ACC112 (cell line): ENCODE measurements at regions not wholly inside any gene's neighbourhood (a gene's known extent, or its start where the extent isn't known, plus 50 kb on each side); places are given as distances from the start of the nearest gene placed in this dataset.

Source experiments
- H2AFZ ChIP-seq: fragments of 200-600 bp; sonication (generic); one replicate; pipeline ENCODE4 v1.6.0; 2017; ENCODE audit warnings: antibody characterized with exemption, low read length; ENCODE audit not compliant: unreplicated experiment
- H3K27ac ChIP-seq: fragments of 200-600 bp; sonication (generic); 2 replicates; pipeline ENCODE4 v1.5.1; 2014; ENCODE audit warnings: low read depth, mild to moderate bottlenecking, antibody characterized with exemption, low read length, moderate library complexity
- H3K27me3 ChIP-seq: fragments of 200-600 bp; sonication (generic); 2 replicates; pipeline ENCODE4 v1.6.1; 2014; ENCODE audit warnings: mild to moderate bottlenecking, antibody characterized with exemption, low read length, moderate library complexity, mixed read lengths; ENCODE audit not compliant: insufficient read depth
- H3K36me3 ChIP-seq: fragments of 200-600 bp; sonication (generic); 2 replicates; pipeline ENCODE4 v1.6.1; 2016; ENCODE audit warnings: mild to moderate bottlenecking, antibody characterized with exemption, low read length, moderate library complexity, mixed read lengths; ENCODE audit not compliant: insufficient read depth
- H3K4me1 ChIP-seq: fragments of 200-600 bp; sonication (generic); one replicate; pipeline ENCODE4 v1.6.1; 2016; ENCODE audit warnings: low read length, mixed read lengths; ENCODE audit not compliant: insufficient read depth, unreplicated experiment, control insufficient read depth
- H3K4me3 ChIP-seq: fragments of 200-600 bp; sonication (generic); 2 replicates; pipeline ENCODE4 v1.5.1; 2014; ENCODE audit warnings: mild to moderate bottlenecking, low read depth, low read length
- H3K79me2 ChIP-seq: fragments of 200-600 bp; sonication (generic); one replicate; pipeline ENCODE4 v1.6.0; 2016; ENCODE audit warnings: low read length; ENCODE audit not compliant: control insufficient read depth, unreplicated experiment, insufficient read depth

DNA sequence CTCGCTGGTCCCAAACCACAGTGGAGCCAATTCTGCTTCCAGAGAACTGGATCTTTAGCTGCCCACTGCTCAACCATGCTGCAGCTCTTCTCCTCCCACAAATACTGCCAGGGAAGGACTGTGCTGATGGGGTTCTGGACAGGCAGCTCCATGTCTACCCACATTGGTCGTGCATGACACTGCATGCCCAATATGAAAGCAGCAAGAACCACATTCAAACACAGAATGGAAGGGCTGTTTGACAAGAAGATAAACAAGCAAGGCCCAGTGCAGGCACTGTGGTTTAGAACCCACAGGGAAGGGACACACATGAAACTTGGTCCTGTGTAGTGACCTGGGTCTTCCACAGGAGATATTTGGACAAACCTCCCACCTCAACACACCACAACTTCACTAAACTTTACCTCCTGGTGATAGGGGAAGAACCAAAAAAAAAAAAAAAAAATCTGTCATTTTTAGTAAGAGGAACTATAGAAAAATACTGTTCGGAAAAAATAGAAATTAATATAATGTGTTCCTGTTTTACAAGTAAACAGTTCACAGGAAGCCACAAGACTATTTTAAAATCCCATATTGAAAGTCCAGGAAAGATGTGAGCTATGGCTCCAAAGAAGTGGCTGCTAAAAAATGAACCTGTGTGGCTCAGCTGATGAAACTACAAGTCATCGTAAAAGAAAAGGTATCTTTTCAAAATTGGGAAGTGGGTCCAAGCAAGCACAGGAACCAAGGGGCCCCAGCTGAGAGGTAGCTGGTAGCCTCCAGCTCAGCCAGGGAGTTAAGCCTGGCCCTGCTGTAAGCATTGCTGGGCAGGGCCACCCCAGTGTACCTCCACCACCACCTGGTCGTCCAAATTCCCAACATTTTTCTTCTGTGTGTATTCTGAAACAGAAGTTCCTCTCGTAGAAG lies 77.7 kb upstream of the ACAN start:
- H2AFZ ChIP-seq, result no peak overlapping the region
- no peak overlapping the region for H3K27ac ChIP-seq

DNA sequence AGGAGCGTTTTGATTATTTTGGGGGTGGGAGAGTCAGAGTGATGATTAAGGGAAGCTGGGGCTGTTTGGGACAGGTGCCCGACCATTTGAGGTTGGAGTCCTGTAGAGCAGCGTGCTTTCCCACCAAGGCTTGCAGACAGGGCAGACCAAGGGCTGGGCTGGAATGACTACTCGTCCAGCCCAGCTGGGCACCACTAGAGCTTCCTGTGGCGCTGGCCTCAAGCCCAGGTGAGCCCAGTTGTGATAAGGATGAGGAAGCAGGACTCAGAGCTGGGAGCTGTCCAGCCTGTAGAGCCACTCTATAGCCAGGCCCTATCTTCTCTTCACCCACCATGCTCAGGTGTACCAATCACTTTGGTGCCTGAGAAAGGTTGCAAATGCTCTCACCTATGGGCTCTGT lies 75.8 kb upstream of the ACAN start:
- Histone ChIP-seq H3K4me1 (no peaks in the 10 kb centered on the region), H2AFZ (no peak overlapping the region), H3K4me3 (no peak overlapping the region), H3K27me3 (peaks cover 47% of the 10 kb centered on the region), H3K36me3 (no peaks in the 10 kb centered on the region), H3K79me2 (no peaks in the 10 kb centered on the region), H3K27ac (no peak overlapping the region)

More for the DNA sequence above, 77.7 kb upstream of the ACAN start:
- peaks cover 60% of the 10 kb centered on the region for H3K27me3 ChIP-seq
- no peaks in the 10 kb centered on the region for H3K79me2 ChIP-seq
- H3K4me3 ChIP-seq, result no peak overlapping the region
- H3K36me3 ChIP-seq, result no peaks in the 10 kb centered on the region
- H3K4me1 ChIP-seq, result no peaks in the 10 kb centered on the region

DNA sequence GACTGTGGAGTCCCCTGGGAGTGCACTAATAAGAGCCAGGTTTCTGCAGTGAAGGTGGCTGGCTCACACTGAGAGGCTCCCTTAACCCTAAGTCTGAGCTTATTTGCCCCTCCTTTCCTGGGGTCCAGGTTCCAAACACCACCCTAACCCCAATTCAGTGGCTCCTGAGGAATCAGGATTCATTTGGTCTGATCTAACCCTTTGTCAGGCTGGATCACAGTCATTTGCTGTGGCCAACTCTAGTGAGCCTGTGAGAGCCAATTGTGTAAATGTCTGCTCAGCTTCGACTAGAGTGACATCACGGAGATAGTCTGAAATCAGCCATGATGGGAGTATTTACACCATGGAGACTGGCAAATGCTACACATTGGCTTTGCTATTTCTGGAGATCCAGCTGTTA lies 73.7 kb upstream of the ACAN start:
- Histone ChIP-seq H2AFZ (no peak overlapping the region), H3K4me3 (no peak overlapping the region), H3K27me3 (peaks cover 36% of the 10 kb centered on the region), H3K79me2 (no peaks in the 10 kb centered on the region), H3K36me3 (no peaks in the 10 kb centered on the region), H3K27ac (no peak overlapping the region), H3K4me1 (no peaks in the 10 kb centered on the region)

DNA sequence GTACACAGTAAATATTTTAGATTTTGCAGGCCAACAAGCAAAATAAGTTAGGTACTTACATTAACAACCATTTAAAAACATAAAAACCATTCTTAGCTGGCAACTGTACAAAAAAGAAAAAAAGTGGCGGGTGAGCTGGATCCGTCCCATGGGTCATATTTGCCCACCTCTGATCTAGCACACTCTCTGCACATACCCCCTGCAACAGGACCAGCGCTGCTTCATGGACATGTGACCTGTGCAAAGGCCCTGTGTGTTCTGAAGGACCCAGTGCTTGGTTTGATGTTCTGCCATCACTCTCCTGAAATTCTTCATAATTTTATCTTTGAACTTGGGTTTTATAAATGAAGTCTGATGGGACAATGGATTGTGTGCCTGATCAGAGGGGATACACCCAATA lies 72.5 kb upstream of the ACAN start:
- Histone ChIP-seq H3K4me1 (no peaks in the 10 kb centered on the region), H3K27me3 (peaks cover 29% of the 10 kb centered on the region), H2AFZ (no peak overlapping the region), H3K4me3 (no peak overlapping the region), H3K27ac (no peak overlapping the region), H3K79me2 (no peaks in the 10 kb centered on the region), H3K36me3 (no peaks in the 10 kb centered on the region)

DNA sequence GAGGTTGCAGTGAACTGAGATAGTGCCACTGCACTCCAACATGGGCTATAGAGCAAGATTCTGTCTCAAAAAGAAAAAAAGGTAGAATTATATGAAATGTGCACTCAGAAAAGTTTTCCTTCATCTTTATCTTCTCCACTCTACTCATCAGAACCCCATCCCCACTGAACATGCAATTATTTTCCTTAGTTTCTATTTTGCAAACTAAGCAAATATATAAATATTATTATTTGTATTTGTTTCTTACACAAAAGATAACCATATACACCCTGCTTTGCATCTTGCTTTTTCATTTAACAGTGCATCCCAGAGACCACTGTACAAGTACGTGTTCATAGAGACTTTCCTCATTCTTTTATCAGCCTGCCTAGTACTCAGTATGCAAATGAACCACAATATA lies 68.0 kb upstream of the ACAN start:
- H3K27me3 ChIP-seq, result peaks cover 33% of the 10 kb centered on the region
- H3K4me3 ChIP-seq, result no peak overlapping the region
- no peaks in the 10 kb centered on the region for H3K36me3 ChIP-seq
- peaks cover 10% of the 10 kb centered on the region for H3K4me1 ChIP-seq
- H3K79me2 ChIP-seq, result no peaks in the 10 kb centered on the region
- no peak overlapping the region for H2AFZ ChIP-seq
- H3K27ac ChIP-seq, result no peak overlapping the region

DNA sequence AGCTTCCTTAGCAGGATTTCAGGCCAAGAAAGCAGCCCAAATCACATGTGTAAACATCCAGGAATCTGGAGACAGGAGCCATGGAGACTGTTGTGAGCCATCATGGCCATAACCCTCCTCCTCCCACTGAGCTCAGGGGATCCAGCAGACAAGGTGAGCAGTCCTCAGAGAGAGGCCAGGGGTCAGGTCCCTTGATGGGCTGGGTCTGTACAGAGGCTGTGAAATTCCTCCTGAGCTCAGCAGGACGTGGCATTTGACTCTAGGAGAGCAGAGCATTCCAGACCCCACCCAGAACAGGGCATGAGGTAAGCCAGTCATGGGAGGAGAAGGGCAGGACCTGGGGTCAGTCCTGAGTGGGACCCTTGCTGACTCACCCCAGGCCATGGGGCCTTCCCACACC lies 67.0 kb upstream of the ACAN start:
- no peaks in the 10 kb centered on the region for H3K79me2 ChIP-seq
- no peak overlapping the region for H2AFZ ChIP-seq
- no peak overlapping the region for H3K27ac ChIP-seq
- no peaks in the 10 kb centered on the region for H3K36me3 ChIP-seq
- peaks cover 43% of the 10 kb centered on the region for H3K27me3 ChIP-seq
- peaks cover 10% of the 10 kb centered on the region for H3K4me1 ChIP-seq
- H3K4me3 ChIP-seq, result no peak overlapping the region

DNA sequence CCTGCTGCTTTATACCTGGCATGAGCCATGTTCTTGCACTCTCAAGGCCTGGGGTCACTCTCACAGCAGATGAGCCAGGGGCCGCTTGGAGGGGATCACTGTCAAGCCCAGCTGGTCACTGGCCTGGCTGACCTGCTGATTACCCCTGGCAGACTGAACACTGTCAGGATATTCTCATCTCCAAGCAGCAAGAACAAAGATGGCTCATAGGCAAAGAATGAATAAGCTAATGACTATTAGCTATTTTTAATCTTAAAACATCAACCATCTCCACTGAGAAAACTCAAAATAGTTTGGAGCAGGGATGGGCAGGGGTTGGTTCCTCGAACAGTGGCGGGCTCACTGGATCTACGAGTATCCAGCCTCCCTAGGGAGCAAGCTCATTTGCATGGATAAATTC lies 64.4 kb upstream of the ACAN start:
- peaks cover 66% of the 10 kb centered on the region for H3K27me3 ChIP-seq
- no peak overlapping the region for H3K4me3 ChIP-seq
- H3K36me3 ChIP-seq, result no peaks in the 10 kb centered on the region
- H2AFZ ChIP-seq, result no peak overlapping the region
- H3K27ac ChIP-seq, result no peak overlapping the region
- H3K79me2 ChIP-seq, result no peaks in the 10 kb centered on the region
- H3K4me1 ChIP-seq, result peaks cover 10% of the 10 kb centered on the region

DNA sequence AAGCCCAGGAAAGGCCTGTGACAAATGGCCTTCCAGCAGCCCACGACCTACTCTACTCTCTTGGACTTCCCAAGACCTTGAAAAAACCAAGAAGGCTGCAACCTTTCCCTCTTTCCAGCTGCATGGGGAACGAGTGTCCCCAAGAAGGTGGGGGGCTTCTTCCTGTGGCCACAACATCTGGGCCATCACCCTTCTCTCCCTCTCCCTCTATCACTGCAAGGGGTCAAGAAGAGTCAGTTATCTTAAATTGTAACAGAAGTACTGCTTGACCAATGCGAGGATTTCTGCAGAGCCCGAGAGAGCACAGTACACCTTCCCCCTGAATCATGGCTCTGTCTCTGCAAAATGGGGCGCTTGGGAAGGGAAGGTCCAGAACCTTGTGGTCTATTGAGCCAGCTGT lies 63.7 kb upstream of the ACAN start:
- Histone ChIP-seq H3K4me1 (peaks cover 17% of the 10 kb centered on the region), H3K27me3 (peaks cover 71% of the 10 kb centered on the region)

DNA sequence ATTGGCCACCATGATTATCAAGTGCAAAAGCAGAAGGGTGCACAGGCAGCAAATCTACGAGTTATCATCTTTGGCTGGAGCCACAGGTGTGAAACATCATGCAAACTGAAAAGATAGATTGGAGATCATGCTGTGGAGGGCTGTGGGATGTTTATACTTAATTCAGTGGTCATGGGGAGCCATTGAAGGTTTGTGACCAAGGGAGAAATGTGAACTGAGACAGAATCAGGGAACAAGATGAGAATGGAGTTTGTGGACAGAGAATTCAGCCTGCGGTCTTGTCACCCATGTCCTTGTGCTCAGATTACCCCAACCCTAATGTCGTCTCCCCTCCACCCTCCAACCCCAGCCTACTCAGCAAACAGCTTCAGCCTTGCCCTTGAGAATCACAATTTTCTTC lies 62.9 kb upstream of the ACAN start:
- H3K27me3 ChIP-seq, result peaks cover 70% of the 10 kb centered on the region
- H3K36me3 ChIP-seq, result no peaks in the 10 kb centered on the region
- H3K4me1 ChIP-seq, result peaks cover 26% of the 10 kb centered on the region
- H2AFZ ChIP-seq, result no peak overlapping the region
- H3K27ac ChIP-seq, result no peak overlapping the region
- H3K4me3 ChIP-seq, result no peak overlapping the region
- no peaks in the 10 kb centered on the region for H3K79me2 ChIP-seq

More for the DNA sequence above, 63.7 kb upstream of the ACAN start:
- Histone ChIP-seq H3K36me3 (no peaks in the 10 kb centered on the region), H3K4me3 (no peak overlapping the region), H3K27ac (no peak overlapping the region), H3K79me2 (no peaks in the 10 kb centered on the region), H2AFZ (no peak overlapping the region)

DNA sequence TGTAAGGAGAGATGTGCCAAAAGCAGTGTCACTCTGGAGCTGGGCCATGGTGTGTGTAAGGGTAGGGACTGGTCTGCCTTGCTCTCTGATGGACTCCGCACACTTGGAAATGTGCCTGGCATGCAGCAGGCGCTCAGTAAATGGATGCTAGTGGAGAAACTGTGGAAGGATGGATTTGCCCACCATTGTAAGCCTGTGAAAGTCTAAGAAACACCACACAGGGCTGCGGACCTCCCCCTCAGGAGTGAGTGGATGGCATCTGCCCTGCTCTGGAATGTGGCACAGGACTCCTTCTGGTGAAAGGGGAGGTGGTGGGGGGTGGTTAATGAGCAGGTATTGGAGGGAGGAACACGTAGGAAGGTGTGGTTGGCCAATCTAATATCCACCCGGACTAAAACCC lies 62.2 kb upstream of the ACAN start:
- Histone ChIP-seq H3K27me3 (peaks cover 63% of the 10 kb centered on the region), H3K27ac (no peak overlapping the region), H3K36me3 (no peaks in the 10 kb centered on the region), H3K4me3 (no peak overlapping the region), H3K4me1 (peaks cover 30% of the 10 kb centered on the region), H3K79me2 (no peaks in the 10 kb centered on the region), H2AFZ (no peak overlapping the region)

DNA sequence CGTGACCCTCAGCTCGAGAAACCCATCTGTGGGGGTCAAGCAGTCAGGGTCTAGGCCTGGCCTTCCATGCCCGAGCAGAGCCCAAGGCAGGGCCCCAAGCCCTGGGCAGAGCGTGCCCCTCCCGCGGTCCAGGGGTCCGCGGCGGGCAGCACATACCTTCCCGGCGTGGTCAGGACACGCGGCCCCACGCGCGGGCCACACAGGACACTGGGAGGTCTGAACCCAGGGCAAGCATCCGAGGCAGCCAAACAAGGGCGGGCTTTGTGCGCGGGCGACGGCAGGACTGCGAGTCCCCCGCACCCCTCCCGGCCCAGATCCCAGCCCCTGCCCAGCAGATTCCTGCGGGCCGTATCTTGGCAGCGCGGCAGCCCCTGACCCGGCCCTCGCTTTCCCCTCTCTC lies 61.6 kb upstream of the ACAN start:
- Histone ChIP-seq H3K4me3 (no peak overlapping the region), H3K36me3 (no peaks in the 10 kb centered on the region), H3K79me2 (no peaks in the 10 kb centered on the region), H3K27ac (no peak overlapping the region), H3K27me3 (peaks cover 57% of the 10 kb centered on the region), H3K4me1 (peaks cover 29% of the 10 kb centered on the region), H2AFZ (no peak overlapping the region)
